Right cardiac atrium (tissue), 5 donors: ENCODE measurements at regions not wholly inside any gene's neighbourhood (a gene's known extent, or its start where the extent isn't known, plus 50 kb on each side); places are given as distances from the start of the nearest gene placed in this dataset.

ENCODE experiments used
- ATAC-seq, 2 donors: fragments of 200-7000 bp; cut with Tn5 transposase; one replicate each; pipeline versions ENCODE4 v1.8.0 to v1.9.1; 2020; ENCODE audit warnings: moderate library complexity in 2 of 2, mild to moderate bottlenecking in 1 of 2
- DNase-seq, 3 donors: peaks; one replicate each; pipeline ENCODE4 v3.0.0-alpha.2; 2020
- H3K27ac ChIP-seq: one replicate; pipeline ENCODE4 v1.5.1; 2013; ENCODE audit warnings: mild to moderate bottlenecking, low read length, control low read depth, moderate library complexity
- H3K27me3 ChIP-seq: one replicate; pipeline ENCODE4 v1.6.1; 2013; ENCODE audit not compliant: control insufficient read depth, insufficient read depth
- H3K4me1 ChIP-seq: one replicate; pipeline ENCODE4 v1.6.1; 2013; ENCODE audit warnings: low read length; ENCODE audit not compliant: control insufficient read depth, insufficient read depth
- H3K4me3 ChIP-seq: one replicate; pipeline ENCODE4 v1.5.1; 2013; ENCODE audit warnings: low read length, control low read depth
- H3K9me3 ChIP-seq: one replicate; pipeline ENCODE4 v1.6.1; 2013; ENCODE audit warnings: low read length; ENCODE audit not compliant: control insufficient read depth
- WGBS: extraction: QIAGEN DNeasy Blood & Tissue Kit; methylation state at CpG from one replicate; pipeline ENCODE4 v1.1.7; 2013; 5-methylcytosine and 5-hydroxymethylcytosine counted together
- intact Hi-C, 4 donors: fragments of 100-400 bp; cut with DNase I; formaldehyde crosslinking; loops; one replicate each; pipeline versions ENCODE4 v1.11.0 to v1.14.0; 2022 to 2023
- donor health status: healthy with polysubstance abuse.
- donor health status: DM: no; HTN: yes; CAD: no.
- donor health status: DM: no; HTN: no; CAD: no.
- donor health status: DM: no; HTN: yes; CAD: no; lungs with severe emphysema.
- donor health status: DM: yes; HTN: yes; CAD: no.

- no peak for ATAC-seq
- Histone ChIP-seq H3K27me3 (no peaks in the 10 kb centered on the region), H3K9me3 (no peaks in the 10 kb centered on the region), H3K27ac (no peak overlapping the region), H3K4me3 (no peak overlapping the region), H3K4me1 (no peaks in the 10 kb centered on the region)
- intact Hi-C loops: no loop called here
- WGBS: 62% methylated on average over 4 of the region's 4 CpGs
- DNase-seq: no peak
Measured at GRCh38 chr2:121160366-121160765, 124.6 kb downstream of the TFCP2L1 start.

GRCh38 chr2:121161272-121161671 is 123.7 kb downstream of the TFCP2L1 start:
- intact Hi-C loops: no loop called here
- Histone ChIP-seq H3K27me3 (no peaks in the 10 kb centered on the region), H3K9me3 (no peaks in the 10 kb centered on the region), H3K4me3 (no peak overlapping the region), H3K4me1 (no peaks in the 10 kb centered on the region), H3K27ac (no peak overlapping the region)
- ATAC-seq (no peak), DNase-seq (no peak)
- 81% methylated on average over 1 of the region's 1 CpG for WGBS

DNA sequence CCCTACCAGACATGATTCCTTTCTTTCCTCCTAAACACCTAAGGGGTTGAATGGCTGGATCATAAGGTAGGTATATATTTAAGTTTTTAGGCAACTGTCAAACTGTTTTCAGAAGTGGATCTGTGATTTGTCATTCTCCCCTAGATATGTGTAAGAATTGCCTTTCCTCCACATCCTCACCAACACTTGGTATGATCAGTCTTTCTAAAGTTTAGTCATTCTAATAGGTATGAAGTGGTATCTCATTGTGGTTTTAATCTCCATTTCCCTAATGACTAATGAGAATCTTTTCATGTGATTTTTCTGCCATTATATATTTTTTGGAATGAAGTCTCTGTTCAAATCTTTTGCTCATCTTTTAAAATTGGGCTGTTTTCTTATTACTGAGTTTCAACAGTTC is 122.1 kb downstream of the TFCP2L1 start:
- Histone ChIP-seq H3K9me3 (no peaks in the 10 kb centered on the region), H3K4me1 (no peaks in the 10 kb centered on the region), H3K27me3 (no peaks in the 10 kb centered on the region), H3K27ac (no peak overlapping the region), H3K4me3 (no peak overlapping the region)
- intact Hi-C loops: no loop called here
- ATAC-seq (no peak), DNase-seq (no peak)

GRCh38 chr2:121164042-121164441 is 121.0 kb downstream of the TFCP2L1 start:
- Histone ChIP-seq H3K27ac (no peak overlapping the region), H3K4me3 (no peak overlapping the region), H3K27me3 (no peaks in the 10 kb centered on the region), H3K9me3 (no peaks in the 10 kb centered on the region), H3K4me1 (no peaks in the 10 kb centered on the region)
- WGBS: 83% methylated on average over 3 of the region's 3 CpGs
- intact Hi-C loops: no loop called here
- DNase-seq: no peak
- no peak for ATAC-seq

GRCh38 chr2:121165038-121165542 is 119.9 kb downstream of the TFCP2L1 start:
- Histone ChIP-seq H3K9me3 (no peaks in the 10 kb centered on the region), H3K4me1 (no peaks in the 10 kb centered on the region), H3K4me3 (no peak overlapping the region), H3K27me3 (no peaks in the 10 kb centered on the region), H3K27ac (no peak overlapping the region)
- intact Hi-C loops: no loop called here
- ATAC-seq (no peak), DNase-seq (no peak)
- WGBS: 77% methylated on average over 1 of the region's 1 CpG
